ENCODE measurements at regions not wholly inside any gene's neighbourhood (a gene's known extent, or its start where the extent isn't known, plus 50 kb on each side); places are given as distances from the start of the nearest gene placed in this dataset.
A peak's percentile ranks its signal among the peaks of the same experiment; 100 is the strongest.

DNA sequence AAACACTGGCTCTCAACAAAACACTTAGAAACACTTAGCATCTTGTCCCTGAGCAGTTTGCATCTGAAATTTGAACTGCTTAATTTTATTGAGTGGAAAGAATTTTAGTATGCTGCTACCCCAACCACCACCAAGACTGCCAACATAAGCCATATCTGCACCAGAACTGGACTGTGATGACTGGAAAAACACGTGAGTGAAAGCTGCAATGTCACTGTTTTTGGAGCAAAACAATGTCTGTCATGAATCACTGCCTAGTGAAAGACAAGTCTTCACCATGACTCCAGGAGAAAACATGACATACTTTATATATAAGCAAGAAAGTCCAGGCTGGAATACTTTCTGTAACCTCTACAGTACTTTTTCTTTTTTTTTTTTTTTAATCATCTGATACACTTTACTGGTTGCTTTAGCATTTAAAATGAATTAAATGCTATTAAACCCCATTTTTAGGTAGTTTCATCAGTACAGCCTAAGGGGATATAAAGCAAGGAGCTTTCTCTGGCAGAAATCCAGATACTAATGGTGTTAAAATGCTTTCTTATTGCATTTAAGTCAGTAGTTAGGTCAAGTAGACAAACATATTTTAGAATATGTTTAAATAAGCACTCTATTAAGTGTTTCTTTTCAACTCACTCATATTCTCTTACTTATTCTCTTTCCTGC is 2129.4 kb upstream of the PIK3C3 start:
- Histone ChIP-seq H3K9me3 (ENCODE audit: control insufficient read depth in 2 of 3, insufficient read depth in 1 of 3, low read length in 3 of 3) (no peaks in the 10 kb centered on the region), H3K27me3 (ENCODE audit: control insufficient read depth, insufficient read depth, low read length) (no peaks in the 10 kb centered on the region), H3K36me3 (ENCODE audit: control insufficient read depth in 2 of 3, insufficient read depth in 3 of 3, low read length in 3 of 3) (no peaks in the 10 kb centered on the region), H3K9ac (ENCODE audit: low read length in 3 of 3) (no peak overlapping the region), H3K4me3 (ENCODE audit: low read length in 3 of 3) (no peak overlapping the region), H3K27ac (ENCODE audit: low read depth in 2 of 2, low read length in 2 of 2) (no peak overlapping the region), H3K4me1 (ENCODE audit: control insufficient read depth in 2 of 3, insufficient read depth in 2 of 3, low read depth in 1 of 3, low read length in 3 of 3) (no peaks in the 10 kb centered on the region)
- intact Hi-C loops (cut with DNase I): no loop called here
- FAIRE-seq: no peak
- TF ChIP-seq, protein P1, sequence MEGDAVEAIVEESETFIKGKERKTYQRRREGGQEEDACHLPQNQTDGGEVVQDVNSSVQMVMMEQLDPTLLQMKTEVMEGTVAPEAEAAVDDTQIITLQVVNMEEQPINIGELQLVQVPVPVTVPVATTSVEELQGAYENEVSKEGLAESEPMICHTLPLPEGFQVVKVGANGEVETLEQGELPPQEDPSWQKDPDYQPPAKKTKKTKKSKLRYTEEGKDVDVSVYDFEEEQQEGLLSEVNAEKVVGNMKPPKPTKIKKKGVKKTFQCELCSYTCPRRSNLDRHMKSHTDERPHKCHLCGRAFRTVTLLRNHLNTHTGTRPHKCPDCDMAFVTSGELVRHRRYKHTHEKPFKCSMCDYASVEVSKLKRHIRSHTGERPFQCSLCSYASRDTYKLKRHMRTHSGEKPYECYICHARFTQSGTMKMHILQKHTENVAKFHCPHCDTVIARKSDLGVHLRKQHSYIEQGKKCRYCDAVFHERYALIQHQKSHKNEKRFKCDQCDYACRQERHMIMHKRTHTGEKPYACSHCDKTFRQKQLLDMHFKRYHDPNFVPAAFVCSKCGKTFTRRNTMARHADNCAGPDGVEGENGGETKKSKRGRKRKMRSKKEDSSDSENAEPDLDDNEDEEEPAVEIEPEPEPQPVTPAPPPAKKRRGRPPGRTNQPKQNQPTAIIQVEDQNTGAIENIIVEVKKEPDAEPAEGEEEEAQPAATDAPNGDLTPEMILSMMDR (IDR thresholded peaks at IDR 0.05; ENCODE audit: borderline replicate concordance, extremely low read depth, insufficient read depth): no peak
- DNase-seq: peak in 3 of 5 donors; percentile 19 to 53 (median 49)

DNA sequence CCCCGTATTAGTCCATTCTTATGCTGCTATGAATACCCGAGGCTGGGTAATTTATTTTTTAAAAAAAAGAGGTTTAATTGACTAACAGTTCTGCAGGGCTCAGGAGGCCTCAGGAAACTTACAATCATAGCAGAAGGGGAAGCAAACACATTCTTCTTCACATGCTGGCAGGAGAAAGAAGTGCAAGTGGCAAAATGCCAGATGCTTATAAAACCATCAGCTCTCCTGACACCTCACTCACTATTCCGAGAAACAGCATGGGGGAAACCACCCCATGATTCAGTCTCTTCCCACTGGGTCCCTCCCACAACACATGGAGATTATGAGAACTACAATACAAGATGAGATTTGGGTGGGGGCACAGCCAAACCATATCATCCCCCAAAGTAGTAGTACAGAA is 2148.5 kb upstream of the PIK3C3 start:
- DNase-seq: no peak
- no peak for FAIRE-seq
- intact Hi-C loops (cut with DNase I): no loop called here

DNA sequence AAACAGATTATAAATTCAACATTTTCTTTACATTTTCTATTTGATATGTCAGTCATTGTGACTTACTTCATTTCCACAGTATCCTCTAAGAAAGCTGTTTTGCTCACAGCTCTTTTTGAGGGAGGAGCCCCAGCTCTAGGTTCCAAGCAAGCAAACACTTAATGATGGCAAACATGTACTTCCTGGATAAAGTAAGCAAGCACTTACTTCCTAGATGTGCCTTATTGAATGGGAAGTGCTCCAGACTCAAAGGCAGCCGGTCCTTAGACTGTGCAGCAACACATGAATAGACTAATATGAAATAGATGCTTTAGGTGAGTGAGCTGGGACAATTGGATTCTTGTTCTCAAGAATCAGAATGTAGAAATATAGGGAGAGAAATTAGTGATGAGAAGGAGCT is 2149.8 kb upstream of the PIK3C3 start:
- Histone ChIP-seq H3K9me3 (ENCODE audit: control insufficient read depth in 2 of 3, insufficient read depth in 1 of 3, low read length in 3 of 3) (peaks cover 0 to 5% (median 0%) of the 10 kb centered on the region in 3 donors), H3K4me3 (ENCODE audit: low read length in 3 of 3) (no peak overlapping the region), H3K27ac (ENCODE audit: low read depth in 2 of 2, low read length in 2 of 2) (no peak overlapping the region), H3K36me3 (ENCODE audit: control insufficient read depth in 2 of 3, insufficient read depth in 3 of 3, low read length in 3 of 3) (peaks cover 0 to 2% (median 0%) of the 10 kb centered on the region in 3 donors), H3K9ac (ENCODE audit: low read length in 3 of 3) (no peak overlapping the region), H3K4me1 (ENCODE audit: control insufficient read depth in 2 of 3, insufficient read depth in 2 of 3, low read depth in 1 of 3, low read length in 3 of 3) (peaks cover 0 to 4% (median 0%) of the 10 kb centered on the region in 3 donors), H3K27me3 (ENCODE audit: control insufficient read depth, insufficient read depth, low read length) (no peaks in the 10 kb centered on the region)
- intact Hi-C loops (cut with DNase I): no loop called here
- TF ChIP-seq, protein P1 (IDR thresholded peaks at IDR 0.05; ENCODE audit: borderline replicate concordance, extremely low read depth, insufficient read depth): no peak
- DNase-seq: no peak
- FAIRE-seq: no peak

More for the DNA sequence above, 2148.5 kb upstream of the PIK3C3 start:
- TF ChIP-seq, protein P1 (IDR thresholded peaks at IDR 0.05; ENCODE audit: borderline replicate concordance, extremely low read depth, insufficient read depth): no peak
- H3K4me1 ChIP-seq (ENCODE audit: control insufficient read depth in 2 of 3, insufficient read depth in 2 of 3, low read depth in 1 of 3, low read length in 3 of 3): peaks cover 0 to under 1% (median 0%) of the 10 kb centered on the region in 3 donors
- H3K27me3 ChIP-seq (ENCODE audit: control insufficient read depth, insufficient read depth, low read length): no peaks in the 10 kb centered on the region
- H3K9ac ChIP-seq (ENCODE audit: low read length in 3 of 3): no peak overlapping the region
- no peak overlapping the region for H3K27ac ChIP-seq (ENCODE audit: low read depth in 2 of 2, low read length in 2 of 2)
- no peaks in the 10 kb centered on the region for H3K36me3 ChIP-seq (ENCODE audit: control insufficient read depth in 2 of 3, insufficient read depth in 3 of 3, low read length in 3 of 3)
- H3K4me3 ChIP-seq (ENCODE audit: low read length in 3 of 3): no peak overlapping the region
- H3K9me3 ChIP-seq (ENCODE audit: control insufficient read depth in 2 of 3, insufficient read depth in 1 of 3, low read length in 3 of 3): peaks cover 3 to 6% (median 3%) of the 10 kb centered on the region in 3 donors
